RWPE2 (cell line): ENCODE measurements at regions not wholly inside any gene's neighbourhood (a gene's known extent, or its start where the extent isn't known, plus 50 kb on each side); places are given as distances from the start of the nearest gene placed in this dataset.

Experiments
- ATAC-seq: fragments of 200-7000 bp; cut with Tn5 transposase; 3 replicates; pipeline ENCODE4 v1.9.1; 2021; ENCODE audit warnings: low read depth
- DNase-seq: peaks from one replicate; pipeline ENCODE4 v3.0.0-alpha.2; 2020; ENCODE audit warnings: low spot score
- H3K27ac ChIP-seq: fragments of 450-650 bp; 2 replicates; pipeline ENCODE4 v1.5.1; 2017; ENCODE audit warnings: mild to moderate bottlenecking; ENCODE audit not compliant: poor library complexity, severe bottlenecking
- H3K27me3 ChIP-seq: fragments of 250-450 bp; sonication (Bioruptor Pico); 2 replicates; pipeline ENCODE4 v1.5.1; 2021; ENCODE audit warnings: mild to moderate bottlenecking, moderate library complexity; ENCODE audit not compliant: insufficient read depth, poor library complexity, severe bottlenecking
- H3K36me3 ChIP-seq: fragments of 250-450 bp; sonication (Bioruptor Pico); 2 replicates; pipeline ENCODE4 v1.5.1; 2020; ENCODE audit warnings: low read depth, mild to moderate bottlenecking, moderate library complexity
- H3K4me1 ChIP-seq: fragments of 250-450 bp; sonication (Bioruptor Pico); 2 replicates; pipeline ENCODE4 v1.5.1; 2021; ENCODE audit warnings: mild to moderate bottlenecking, moderate library complexity; ENCODE audit not compliant: insufficient read depth, poor library complexity, severe bottlenecking
- H3K4me3 ChIP-seq: fragments of 250-450 bp; sonication (Bioruptor Pico); 2 replicates; pipeline ENCODE4 v1.5.1; 2021; ENCODE audit warnings: mild to moderate bottlenecking, moderate library complexity; ENCODE audit not compliant: severe bottlenecking
- H3K9me3 ChIP-seq: fragments of 250-450 bp; sonication (Bioruptor Pico); 2 replicates; pipeline ENCODE4 v1.5.1; 2021; ENCODE audit warnings: mild to moderate bottlenecking, moderate library complexity; ENCODE audit not compliant: severe bottlenecking
- TF ChIP-seq, protein P1 (sequence below): fragments of 450-650 bp; IDR thresholded peaks from one replicate; pipeline ENCODE4 v1.5.1; 2017; ENCODE audit warnings: mild to moderate bottlenecking, moderate library complexity; ENCODE audit not compliant: poor library complexity, severe bottlenecking

- Histone ChIP-seq H3K36me3 (no peaks in the 10 kb centered on the region), H3K4me1 (no peaks in the 10 kb centered on the region), H3K9me3 (no peaks in the 10 kb centered on the region), H3K27me3 (peaks cover 4% of the 10 kb centered on the region), H3K4me3 (no peak overlapping the region), H3K27ac (no peak overlapping the region)
- ATAC-seq (no peak), DNase-seq (no peak)
- TF ChIP-seq, protein P1, sequence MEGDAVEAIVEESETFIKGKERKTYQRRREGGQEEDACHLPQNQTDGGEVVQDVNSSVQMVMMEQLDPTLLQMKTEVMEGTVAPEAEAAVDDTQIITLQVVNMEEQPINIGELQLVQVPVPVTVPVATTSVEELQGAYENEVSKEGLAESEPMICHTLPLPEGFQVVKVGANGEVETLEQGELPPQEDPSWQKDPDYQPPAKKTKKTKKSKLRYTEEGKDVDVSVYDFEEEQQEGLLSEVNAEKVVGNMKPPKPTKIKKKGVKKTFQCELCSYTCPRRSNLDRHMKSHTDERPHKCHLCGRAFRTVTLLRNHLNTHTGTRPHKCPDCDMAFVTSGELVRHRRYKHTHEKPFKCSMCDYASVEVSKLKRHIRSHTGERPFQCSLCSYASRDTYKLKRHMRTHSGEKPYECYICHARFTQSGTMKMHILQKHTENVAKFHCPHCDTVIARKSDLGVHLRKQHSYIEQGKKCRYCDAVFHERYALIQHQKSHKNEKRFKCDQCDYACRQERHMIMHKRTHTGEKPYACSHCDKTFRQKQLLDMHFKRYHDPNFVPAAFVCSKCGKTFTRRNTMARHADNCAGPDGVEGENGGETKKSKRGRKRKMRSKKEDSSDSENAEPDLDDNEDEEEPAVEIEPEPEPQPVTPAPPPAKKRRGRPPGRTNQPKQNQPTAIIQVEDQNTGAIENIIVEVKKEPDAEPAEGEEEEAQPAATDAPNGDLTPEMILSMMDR, result no peak
These were observed 205.4 kb downstream of the GALR1 start for GRCh38 chr18:77455004-77455403.

DNA sequence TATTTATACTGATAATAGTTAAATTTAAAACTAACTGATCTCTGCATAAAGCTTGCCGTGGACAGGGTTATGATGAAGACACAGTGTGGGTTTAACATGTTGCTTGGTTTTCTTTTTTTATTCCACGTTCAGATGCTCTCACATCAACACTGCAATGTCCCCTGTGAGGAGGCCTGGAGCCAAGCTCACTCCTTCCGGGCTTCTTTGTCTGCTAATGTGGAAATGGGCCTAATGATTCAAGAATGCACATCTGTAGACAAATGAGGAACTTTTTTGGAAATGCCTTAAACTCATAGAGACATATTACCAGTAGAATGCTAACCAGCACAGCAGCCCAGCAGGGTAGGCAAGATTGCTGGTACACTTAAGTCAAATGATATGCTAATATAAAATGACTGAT lies 208.0 kb downstream of the GALR1 start:
- H3K4me3 ChIP-seq, result no peak overlapping the region
- no peaks in the 10 kb centered on the region for H3K4me1 ChIP-seq
- no peaks in the 10 kb centered on the region for H3K27me3 ChIP-seq
- peaks cover 2% of the 10 kb centered on the region for H3K9me3 ChIP-seq
- TF ChIP-seq, protein P1, result no peak
- ATAC-seq (no peak), DNase-seq (no peak)
- no peaks in the 10 kb centered on the region for H3K36me3 ChIP-seq
- no peak overlapping the region for H3K27ac ChIP-seq

- H3K27ac ChIP-seq, result no peak overlapping the region
- H3K4me3 ChIP-seq, result no peak overlapping the region
- no peaks in the 10 kb centered on the region for H3K36me3 ChIP-seq
- TF ChIP-seq, protein P1, result no peak
- ATAC-seq (no peak), DNase-seq (no peak)
- H3K27me3 ChIP-seq, result no peaks in the 10 kb centered on the region
- H3K9me3 ChIP-seq, result peaks cover 2% of the 10 kb centered on the region
- no peaks in the 10 kb centered on the region for H3K4me1 ChIP-seq
These were observed 211.5 kb downstream of the GALR1 start for GRCh38 chr18:77461062-77461688.

DNA sequence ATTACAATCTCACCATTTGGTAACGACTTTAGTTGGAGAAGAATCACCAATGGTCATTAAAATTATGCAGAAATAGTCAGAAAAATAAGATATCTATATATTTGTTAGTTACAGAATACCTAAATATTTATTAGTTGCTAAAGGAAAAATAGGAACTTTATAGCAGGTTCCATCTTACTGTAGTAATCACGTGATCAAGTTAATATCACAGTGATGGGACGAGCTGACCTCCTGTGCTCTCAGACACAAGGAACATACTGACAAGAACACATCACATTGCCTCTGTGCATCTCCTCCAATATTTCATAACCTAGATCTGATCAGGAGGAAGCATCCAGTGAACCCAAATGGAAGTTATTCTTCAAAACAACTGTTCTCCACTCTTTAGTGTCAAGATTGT lies 215.3 kb downstream of the GALR1 start:
- ATAC-seq (no peak), DNase-seq (no peak)
- Histone ChIP-seq H3K9me3 (peaks cover 2% of the 10 kb centered on the region), H3K4me3 (no peak overlapping the region), H3K27me3 (no peaks in the 10 kb centered on the region), H3K27ac (no peak overlapping the region), H3K4me1 (no peaks in the 10 kb centered on the region), H3K36me3 (no peaks in the 10 kb centered on the region)
- TF ChIP-seq, protein P1, result no peak

- no peak overlapping the region for H3K27ac ChIP-seq
- no peak overlapping the region for H3K4me3 ChIP-seq
- ATAC-seq, result no peak
- H3K27me3 ChIP-seq, result no peaks in the 10 kb centered on the region
- DNase-seq, result no peak
- H3K4me1 ChIP-seq, result no peaks in the 10 kb centered on the region
- H3K36me3 ChIP-seq, result no peaks in the 10 kb centered on the region
- peaks cover 2% of the 10 kb centered on the region for H3K9me3 ChIP-seq
- TF ChIP-seq, protein P1, result no peak
These were observed 217.2 kb downstream of the GALR1 start for GRCh38 chr18:77466890-77467289.
